H1 (cell line): ENCODE measurements at regions not wholly inside any gene's neighbourhood (a gene's known extent, or its start where the extent isn't known, plus 50 kb on each side); places are given as distances from the start of the nearest gene placed in this dataset.

Experiments used
- CTCF ChIA-PET: fragments of 300-600 bp; sonication (Branson Sonifier 250); formaldehyde crosslinking; loops from one replicate; lab custom pipeline; 2021; ENCODE audit not compliant: partially characterized antibody; lab: Charles Lee
- POLR2A ChIA-PET: fragments of 300-600 bp; sonication (Branson Sonifier 250); formaldehyde crosslinking; loops from one replicate; lab custom pipeline; 2021; ENCODE audit warnings: inconsistent platforms; ENCODE audit not compliant: partially characterized antibody; lab: Charles Lee
- DNase-seq, 2 experiments: peaks; one replicate each; pipeline versions ENCODE4 v3.0.0 to v3.0.0-alpha.2; 2010 to 2022; ENCODE audit warnings: low spot score in 2 of 2, low read depth in 1 of 2, mixed read lengths in 1 of 2
- FAIRE-seq: peaks from 2 replicates; lab custom pipeline; 2011; peaks lifted over from hg19 to GRCh38; lab: Jason Lieb, UNC
- H2AFZ ChIP-seq: 2 replicates; pipeline ENCODE4 v1.8.1; 2012; ENCODE audit warnings: low read length, inconsistent platforms
- H2AK5ac ChIP-seq: 2 replicates; pipeline ENCODE4 v1.6.1; 2013; ENCODE audit warnings: low read depth, low read length
- H2BK120ac ChIP-seq: replicated peaks from 2 replicates; pipeline ENCODE3; 2013; ENCODE audit warnings: low read depth, low read length, inconsistent platforms
- H2BK12ac ChIP-seq: 2 replicates; pipeline ENCODE4 v1.6.1; 2013; ENCODE audit warnings: low read depth, low read length
- H2BK15ac ChIP-seq: 2 replicates; pipeline ENCODE4 v1.6.1; 2013; ENCODE audit warnings: low read length
- H2BK20ac ChIP-seq: 2 replicates; pipeline ENCODE4 v1.6.1; 2013; ENCODE audit warnings: low read length
- H2BK5ac ChIP-seq: 2 replicates; pipeline ENCODE4 v1.6.1; 2013; ENCODE audit warnings: low read depth, low read length
- H3K14ac ChIP-seq: 2 replicates; pipeline ENCODE4 v1.6.1; 2013; ENCODE audit warnings: inconsistent platforms; ENCODE audit not compliant: insufficient read length
- H3K18ac ChIP-seq: 2 replicates; pipeline ENCODE4 v1.6.1; 2013; ENCODE audit warnings: low read length; ENCODE audit errors: extremely low read depth
- H3K23ac ChIP-seq: 2 replicates; pipeline ENCODE4 v1.6.1; 2013; ENCODE audit warnings: inconsistent platforms; ENCODE audit not compliant: insufficient read length
- H3K23me2 ChIP-seq: 2 replicates; pipeline ENCODE4 v1.6.1; 2013; ENCODE audit warnings: low read depth, low read length
- H3K27ac ChIP-seq: 2 replicates; pipeline ENCODE4 v1.6.1; 2011; ENCODE audit warnings: low read depth, low read length, inconsistent platforms
- H3K27me3 ChIP-seq, 4 experiments: replicated peaks in 1 of 4; 1 replicate in 1 of 4; 2 replicates in 3 of 4; pipeline versions ENCODE4 v1.6.1 to v1.8.1; 2011 to 2013; ENCODE audit warnings: low read length in 3 of 4, mild to moderate bottlenecking in 3 of 4, inconsistent platforms in 2 of 4, mixed read lengths in 2 of 4, moderate library complexity in 1 of 4; ENCODE audit not compliant: control insufficient read depth in 3 of 4, insufficient read depth in 3 of 4; ENCODE audit errors: extremely low read depth in 1 of 4
- H3K36me3 ChIP-seq, 4 experiments: 2 replicates each; pipeline versions ENCODE4 v1.6.1 to v1.8.1; 2011 to 2013; ENCODE audit warnings: mild to moderate bottlenecking in 4 of 4, low read length in 3 of 4, moderate library complexity in 2 of 4, control low read depth in 1 of 4, inconsistent platforms in 1 of 4; ENCODE audit not compliant: insufficient read depth in 4 of 4, control insufficient read depth in 2 of 4
- H3K4ac ChIP-seq: replicated peaks from 2 replicates; pipeline ENCODE3; 2013; ENCODE audit warnings: low read length, low read depth, mixed read lengths, inconsistent platforms; ENCODE audit not compliant: insufficient read length
- H3K4me1 ChIP-seq, 4 experiments: replicated peaks in 1 of 4; 1 replicate in 1 of 4; 2 replicates in 3 of 4; pipeline versions ENCODE4 v1.6.1 to v1.8.1; 2011 to 2013; ENCODE audit warnings: low read length in 3 of 4, inconsistent platforms in 2 of 4, mixed read lengths in 1 of 4; ENCODE audit not compliant: insufficient read depth in 4 of 4, control insufficient read depth in 3 of 4
- H3K4me2 ChIP-seq, 2 experiments: 2 replicates each; pipeline versions ENCODE4 v1.6.1 to v1.8.1; 2011 to 2013; ENCODE audit warnings: low read depth in 2 of 2, low read length in 2 of 2, control low read depth in 1 of 2, inconsistent platforms in 1 of 2, mild to moderate bottlenecking in 1 of 2; ENCODE audit not compliant: insufficient read depth in 1 of 2
- H3K4me3 ChIP-seq, 4 experiments: fragments of 200-600, 300-600 bp in 1 of 4; sonication (generic), shearing (Covaris generic), sonication (Bioruptor Twin) in 1 of 4; 2 replicates each; pipeline versions ENCODE4 v1.5.1 to v1.8.1; 2011 to 2016; ENCODE audit warnings: low read length in 4 of 4, low read depth in 3 of 4, control low read depth in 2 of 4, inconsistent platforms in 2 of 4, mild to moderate bottlenecking in 2 of 4, mixed read lengths in 1 of 4, moderate library complexity in 1 of 4; ENCODE audit not compliant: insufficient read depth in 2 of 4; ENCODE audit errors: extremely low read depth in 1 of 4
- H3K56ac ChIP-seq: replicated peaks from 2 replicates; pipeline ENCODE3; 2013; ENCODE audit warnings: low read depth, mild to moderate bottlenecking, mixed read lengths, low read length, inconsistent platforms; ENCODE audit not compliant: insufficient read length
- H3K79me1 ChIP-seq: 2 replicates; pipeline ENCODE4 v1.6.1; 2013; ENCODE audit warnings: low read depth, low read length, control low read depth
- H3K79me2 ChIP-seq, 2 experiments: 2 replicates each; pipeline versions ENCODE4 v1.6.1 to v1.8.1; 2012 to 2013; ENCODE audit warnings: low read length in 2 of 2, mild to moderate bottlenecking in 2 of 2, inconsistent platforms in 1 of 2; ENCODE audit not compliant: insufficient read depth in 2 of 2, control insufficient read depth in 1 of 2
- H3K9ac ChIP-seq, 4 experiments: replicated peaks in 1 of 4; 1 replicate in 1 of 4; 2 replicates in 3 of 4; pipeline versions ENCODE4 v1.6.1 to v1.8.1; 2011 to 2013; ENCODE audit warnings: low read depth in 3 of 4, low read length in 3 of 4, control low read depth in 2 of 4, mild to moderate bottlenecking in 2 of 4, moderate library complexity in 2 of 4, inconsistent platforms in 1 of 4; ENCODE audit errors: extremely low read depth in 1 of 4
- H3K9me3 ChIP-seq, 2 experiments: 2 replicates each; pipeline versions ENCODE4 v1.6.1 to v1.8.1; 2012 to 2013; ENCODE audit warnings: mild to moderate bottlenecking in 2 of 2, moderate library complexity in 2 of 2, control low read depth in 1 of 2, inconsistent platforms in 1 of 2, low read depth in 1 of 2, low read length in 1 of 2, mixed read lengths in 1 of 2; ENCODE audit not compliant: insufficient read depth in 2 of 2
- H4K20me1 ChIP-seq, 2 experiments: replicated peaks in 1 of 2; 2 replicates each; pipeline versions ENCODE3 to v1.8.1; 2011 to 2013; ENCODE audit warnings: inconsistent platforms in 2 of 2, low read length in 2 of 2, mild to moderate bottlenecking in 1 of 2; ENCODE audit not compliant: insufficient read depth in 2 of 2, control insufficient read depth in 1 of 2
- H4K5ac ChIP-seq: 2 replicates; pipeline ENCODE4 v1.6.1; 2013; ENCODE audit warnings: low read length, low read depth, mixed read lengths, inconsistent platforms; ENCODE audit not compliant: insufficient read length
- H4K8ac ChIP-seq: 2 replicates; pipeline ENCODE4 v1.8.0; 2013; ENCODE audit warnings: mild to moderate bottlenecking, moderate library complexity, low read length, inconsistent platforms; ENCODE audit not compliant: insufficient read depth; ENCODE audit errors: extremely low read depth
- H4K91ac ChIP-seq: replicated peaks from 2 replicates; pipeline ENCODE3; 2013; ENCODE audit warnings: low read length, mixed read lengths, inconsistent platforms; ENCODE audit not compliant: insufficient read length
- GABPA ChIP-seq: IDR thresholded peaks from 2 replicates; pipeline ENCODE4 v1.6.1; 2011; ENCODE audit warnings: mild to moderate bottlenecking, low read length, moderate library complexity, borderline replicate concordance; ENCODE audit not compliant: insufficient read depth
- POLR2AphosphoS5 ChIP-seq: IDR thresholded peaks from 2 replicates; pipeline ENCODE4 v1.6.1; 2011; ENCODE audit warnings: low read depth, low read length
- RBBP5 ChIP-seq: IDR thresholded peaks from 2 replicates; pipeline ENCODE4 v1.7.1; 2012; ENCODE audit warnings: low read depth, mild to moderate bottlenecking, inconsistent platforms, low read length, moderate library complexity, borderline replicate concordance
- WGBS, 2 experiments: shearing (Covaris generic) in 1 of 2; methylation state at CpG; one replicate each; pipeline versions ENCODE4 v1.1.6 to v1.1.7; 2013 to 2015; ENCODE audit warnings: low lambda C conversion rate in 2 of 2, mixed read lengths in 2 of 2, inconsistent platforms in 1 of 2, low coverage in 1 of 2, missing lambda C conversion rate in 1 of 2; ENCODE audit not compliant: insufficient replicate concordance in 2 of 2, insufficient coverage in 1 of 2, insufficient read length in 1 of 2; ENCODE audit errors: extremely low coverage in 1 of 2, missing lambda C conversion rate in 1 of 2; 5-methylcytosine and 5-hydroxymethylcytosine counted together
- TF ChIP-seq, protein P1 (sequence below): IDR thresholded peaks from 2 replicates; pipeline ENCODE4 v1.6.1; 2012; ENCODE audit warnings: low read length, inconsistent platforms

- Histone ChIP-seq H3K56ac (no peak overlapping the region), H3K23ac (no peak overlapping the region), H2BK20ac (no peak overlapping the region), H2AK5ac (no peak overlapping the region), H3K79me1 (no peaks in the 10 kb centered on the region), H4K5ac (no peak overlapping the region), H3K27me3 (no peaks in the 10 kb centered on the region), H3K9ac (no peak overlapping the region), H2BK120ac (no peak overlapping the region), H2AFZ (no peak overlapping the region), H3K79me2 (no peaks in the 10 kb centered on the region), H3K4me3 (no peak overlapping the region), H3K14ac (no peak overlapping the region), H3K36me3 (no peaks in the 10 kb centered on the region), H4K91ac (no peak overlapping the region), H3K27ac (no peak overlapping the region), H3K18ac (no peak overlapping the region), H3K4me2 (no peak overlapping the region), H4K20me1 (no peaks in the 10 kb centered on the region), H2BK15ac (no peak overlapping the region), H3K4ac (no peak overlapping the region), H3K9me3 (peaks cover 0 to 5% of the 10 kb centered on the region in 2 experiments; a peak in 1 of 4 replicates), H2BK5ac (no peak overlapping the region), H3K4me1 (no peaks in the 10 kb centered on the region), H3K23me2 (no peaks in the 10 kb centered on the region), H2BK12ac (no peak overlapping the region), H4K8ac (no peak overlapping the region)
- CTCF ChIA-PET: no interaction called here
- DNase-seq (no peak), FAIRE-seq (no peak)
- 92% methylated on average over 11 of the region's 11 CpGs; no CpG with 5 or more reads in 1 of the 2 experiments for WGBS, 2 experiments
- no peak for TF ChIP-seq POLR2AphosphoS5
- no peak for TF ChIP-seq RBBP5
- TF ChIP-seq, protein P1, sequence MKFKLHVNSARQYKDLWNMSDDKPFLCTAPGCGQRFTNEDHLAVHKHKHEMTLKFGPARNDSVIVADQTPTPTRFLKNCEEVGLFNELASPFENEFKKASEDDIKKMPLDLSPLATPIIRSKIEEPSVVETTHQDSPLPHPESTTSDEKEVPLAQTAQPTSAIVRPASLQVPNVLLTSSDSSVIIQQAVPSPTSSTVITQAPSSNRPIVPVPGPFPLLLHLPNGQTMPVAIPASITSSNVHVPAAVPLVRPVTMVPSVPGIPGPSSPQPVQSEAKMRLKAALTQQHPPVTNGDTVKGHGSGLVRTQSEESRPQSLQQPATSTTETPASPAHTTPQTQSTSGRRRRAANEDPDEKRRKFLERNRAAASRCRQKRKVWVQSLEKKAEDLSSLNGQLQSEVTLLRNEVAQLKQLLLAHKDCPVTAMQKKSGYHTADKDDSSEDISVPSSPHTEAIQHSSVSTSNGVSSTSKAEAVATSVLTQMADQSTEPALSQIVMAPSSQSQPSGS: no peak
- TF ChIP-seq GABPA: no peak
- POLR2A ChIA-PET: no interaction called here
Measured at GRCh38 chr6:1004885-1005630, 306.8 kb upstream of the FOXQ1 start.
